NOMO-1 treated with DMSO at 0.1 percent for 48 hours (cell line): ENCODE measurements at regions not wholly inside any gene's neighbourhood (a gene's known extent, or its start where the extent isn't known, plus 50 kb on each side); places are given as distances from the start of the nearest gene placed in this dataset.

Experiments
- DNase-seq: peaks from one replicate; lab custom pipeline; 2025; ENCODE audit not compliant: unreplicated experiment; lab: John Stamatoyannopoulos, UW

DNA sequence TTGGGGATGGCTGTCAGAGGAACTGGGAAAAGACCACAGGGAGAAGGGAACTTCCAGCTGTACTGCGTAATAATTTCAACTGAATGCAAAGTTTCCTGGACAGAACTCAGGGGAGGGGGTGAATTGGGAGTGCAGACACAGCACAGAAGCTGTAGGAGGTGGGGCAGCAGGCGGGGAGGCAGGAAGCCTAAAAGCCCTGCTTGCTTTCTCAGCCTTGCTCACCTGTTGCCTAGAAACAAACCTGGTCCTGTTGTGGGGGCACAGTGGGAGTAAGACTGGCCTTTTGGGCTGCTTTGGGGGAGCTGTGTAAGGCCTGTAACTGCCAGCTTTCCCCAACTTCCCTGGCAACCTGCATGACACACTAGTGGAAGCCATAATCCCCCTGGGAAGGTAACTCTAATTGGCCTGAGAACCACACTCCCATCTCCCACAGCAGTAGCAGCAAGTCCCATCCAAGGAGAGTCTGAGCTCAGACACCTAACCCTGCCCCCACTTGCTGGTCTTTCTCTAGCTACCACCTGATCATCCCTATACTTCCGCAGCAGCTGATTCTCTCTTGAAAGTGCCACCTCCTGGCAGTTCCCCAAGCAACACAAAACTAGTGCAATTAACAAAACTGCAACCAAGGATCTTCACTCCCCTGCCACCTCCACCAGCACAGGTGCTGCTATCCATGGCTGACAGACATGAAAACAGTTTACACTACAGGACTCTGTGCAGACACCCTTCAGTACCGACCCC is 1239.3 kb downstream of the SORCS1 start:
- DNase-seq = no peak

DNA sequence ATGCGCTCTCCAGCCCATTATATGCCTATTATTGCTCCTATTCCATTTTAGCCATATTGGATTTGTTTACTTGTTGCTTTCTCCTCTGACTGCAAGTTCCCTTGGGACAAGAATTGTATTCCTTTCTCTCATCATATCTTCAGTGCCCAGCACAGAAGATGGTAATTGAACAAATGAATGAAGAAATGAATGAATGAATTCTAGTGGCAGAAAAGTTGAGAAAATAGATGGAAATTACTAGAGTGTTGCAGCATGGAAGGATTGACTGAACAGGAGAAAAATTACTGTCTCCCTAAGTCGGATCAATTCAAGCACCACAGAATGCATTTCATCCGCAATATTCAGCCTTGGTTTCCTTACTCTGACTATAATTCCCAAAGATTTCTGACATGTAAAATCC is 1243.2 kb downstream of the SORCS1 start:
- no peak for DNase-seq

DNA sequence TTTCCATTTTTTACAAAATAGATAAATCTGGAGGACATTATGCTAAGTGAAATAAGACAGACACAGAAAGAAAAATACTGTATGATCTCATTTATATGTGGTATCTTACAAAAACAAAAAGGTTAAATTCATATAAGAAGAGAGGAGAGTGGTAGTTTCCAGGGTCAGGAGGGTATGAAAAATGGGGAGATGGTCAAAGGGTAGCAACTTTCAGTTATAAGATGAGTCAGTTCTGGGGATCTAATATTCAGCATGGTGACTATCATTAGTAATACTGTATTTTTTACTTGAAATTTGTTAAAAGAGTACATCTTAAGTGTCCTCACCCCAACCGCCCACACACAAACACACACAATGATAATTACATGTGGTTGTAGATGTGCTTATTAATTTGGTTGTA is 1250.1 kb downstream of the SORCS1 start:
- DNase-seq = no peak

DNA sequence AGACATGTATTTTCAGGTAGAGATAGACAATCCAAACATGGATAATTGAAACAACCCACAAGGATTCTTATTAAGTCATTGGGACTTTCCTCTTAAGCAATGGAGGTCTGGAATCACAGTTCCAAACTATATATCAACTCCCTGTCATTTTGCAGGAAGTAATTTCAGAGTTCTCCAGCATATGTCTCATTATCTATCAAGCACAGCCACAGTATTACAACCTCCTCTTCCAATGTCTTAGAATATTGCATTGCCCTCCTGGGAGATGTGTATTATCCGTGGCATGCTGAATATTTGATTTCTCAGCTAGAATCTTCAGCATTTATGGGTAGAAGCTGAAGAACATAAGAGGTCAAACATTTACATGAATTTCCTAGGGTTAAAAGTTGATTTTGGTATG is 1255.8 kb downstream of the SORCS1 start:
- no peak for DNase-seq

DNA sequence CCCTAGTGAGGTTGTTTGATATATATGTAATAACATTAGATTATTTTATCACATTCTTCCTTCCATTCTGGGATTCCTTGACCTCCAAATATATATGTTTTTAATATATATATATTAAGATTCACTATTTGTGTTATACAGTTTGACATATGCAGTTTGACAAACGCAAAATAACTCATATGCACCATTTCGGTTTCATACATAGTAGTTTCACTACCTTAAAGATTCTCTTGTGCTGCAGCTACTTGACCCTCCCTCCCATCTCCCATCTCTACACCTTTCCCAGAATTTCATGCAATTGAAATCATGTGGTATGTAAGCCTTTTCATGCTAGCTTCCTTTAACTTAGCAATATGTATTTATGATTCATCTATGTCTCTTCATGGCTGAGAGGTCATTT is 1244.4 kb downstream of the SORCS3 start:
- no peak for DNase-seq

- no peak for DNase-seq
Measured at GRCh38 chr10:105879401-105879800, 1238.3 kb downstream of the SORCS3 start.

DNA sequence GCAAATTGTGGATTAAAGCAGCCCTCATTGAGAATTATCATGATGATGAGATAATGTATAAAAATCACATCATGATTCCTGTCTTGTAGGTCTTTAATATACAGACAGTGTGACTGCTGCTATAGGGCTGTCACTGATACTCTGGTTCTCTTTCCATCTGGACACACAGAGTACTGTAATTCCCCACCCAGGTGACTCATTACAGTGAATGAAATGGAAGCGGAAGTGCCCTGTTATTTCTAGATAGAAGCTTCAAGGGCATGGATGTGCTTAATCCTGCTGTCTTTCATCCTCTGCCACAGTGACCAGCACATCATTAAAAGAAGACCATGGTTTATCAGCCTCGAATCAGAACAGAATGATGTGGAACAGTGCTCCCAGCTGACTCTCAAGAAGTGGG is 1234.0 kb downstream of the SORCS3 start:
- DNase-seq = peak; percentile 6

DNA sequence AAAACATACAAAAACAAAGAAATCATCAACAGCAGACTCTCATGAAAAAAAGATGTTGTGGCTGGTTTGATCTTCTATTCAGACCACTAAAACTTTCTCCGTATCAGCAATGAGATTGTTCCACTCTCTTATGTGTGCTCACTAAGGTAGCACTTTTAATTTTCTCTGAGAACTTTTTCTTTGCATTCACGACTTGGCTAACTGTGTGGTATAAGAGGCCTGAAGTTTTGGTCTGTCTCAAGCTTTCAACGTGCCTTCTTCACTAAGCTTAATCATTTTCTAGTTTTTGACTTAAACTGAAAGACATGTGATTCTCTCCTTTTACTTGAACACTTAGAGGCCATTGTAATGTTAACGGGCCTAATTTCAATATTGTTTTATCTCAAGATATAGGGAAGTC is 1231.6 kb downstream of the SORCS3 start:
- DNase-seq = no peak

DNA sequence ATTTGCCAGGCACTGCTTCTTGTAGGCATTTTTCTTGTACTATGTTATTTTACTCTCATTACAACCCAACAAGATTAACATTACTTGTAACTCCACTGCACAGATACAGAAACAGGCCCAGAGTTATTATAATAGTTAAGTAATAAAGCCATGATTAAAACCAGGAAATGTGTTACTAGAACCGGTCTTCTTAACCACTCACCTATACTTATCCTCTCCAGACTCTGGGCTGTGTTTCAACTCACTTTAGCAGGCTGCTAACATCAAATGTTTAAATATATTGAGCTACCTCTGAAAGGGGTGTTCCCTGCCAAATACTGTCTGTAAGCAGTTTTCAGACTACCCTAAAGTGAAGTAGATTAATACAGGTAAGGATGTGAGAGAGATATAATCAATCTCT is 1227.8 kb downstream of the SORCS3 start:
- DNase-seq = no peak

GRCh38 chr10:105864854-105865253 is 1223.8 kb downstream of the SORCS3 start:
- no peak for DNase-seq

- no peak for DNase-seq
Measured at GRCh38 chr10:105857268-105858264, 1216.5 kb downstream of the SORCS3 start.

DNA sequence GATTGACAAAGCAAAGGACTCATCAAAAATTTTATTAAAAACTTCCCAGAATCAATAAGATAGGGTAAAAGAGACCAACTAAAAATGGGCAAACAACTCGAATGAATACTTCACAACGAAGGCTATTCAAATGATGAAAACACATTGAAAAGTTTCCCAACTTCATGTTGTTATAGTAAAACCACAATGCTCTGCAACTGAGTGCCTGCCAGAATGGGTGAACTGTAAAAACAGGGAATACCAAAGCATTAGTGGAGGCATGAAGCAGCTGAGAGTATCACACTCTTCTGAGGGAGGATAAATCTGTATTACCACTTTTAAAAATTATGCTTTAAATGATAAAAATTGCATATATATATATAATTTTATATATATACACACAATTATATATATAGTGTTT is 1214.7 kb downstream of the SORCS3 start:
- no peak for DNase-seq

DNA sequence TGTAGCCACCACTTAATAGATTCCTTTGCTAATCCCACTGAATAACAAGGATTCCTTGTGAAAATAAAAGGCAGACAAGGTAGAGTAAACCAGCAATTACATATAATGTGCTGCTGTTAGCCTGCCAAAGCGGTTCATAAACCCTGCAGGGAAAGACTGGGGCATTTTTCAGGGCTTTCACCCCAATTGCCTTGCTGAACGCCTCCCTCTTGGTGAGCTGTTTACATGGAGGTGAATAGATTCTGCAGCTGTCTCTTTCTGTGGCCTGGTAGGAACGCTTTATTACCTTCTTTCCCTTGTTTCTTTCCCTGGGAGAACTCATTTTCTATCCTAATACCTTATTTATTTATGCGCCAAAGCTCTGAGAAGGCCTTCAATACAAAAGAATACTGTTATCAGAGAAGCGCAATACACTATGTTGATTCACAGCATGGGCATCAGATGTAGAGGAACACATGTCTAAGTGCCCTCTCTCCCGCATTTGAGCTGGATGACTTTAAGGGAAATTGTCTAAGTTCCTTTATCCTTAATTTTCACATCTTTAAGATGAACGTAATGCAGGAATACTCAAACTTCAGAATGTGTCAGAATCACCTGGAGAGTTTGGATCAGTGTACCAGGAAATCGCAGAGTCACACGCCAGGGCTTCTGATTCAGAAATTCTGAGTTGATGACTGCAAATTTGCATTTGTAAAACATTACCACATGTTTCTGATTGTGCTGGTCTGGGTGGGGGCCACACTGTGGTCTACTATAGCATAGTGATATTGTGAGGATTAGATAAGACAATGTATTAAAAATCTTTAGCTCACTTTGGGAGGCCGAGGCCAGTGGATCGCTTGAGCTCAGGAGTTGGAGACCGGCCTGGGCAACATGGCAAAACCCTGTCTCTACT is 1203.8 kb downstream of the SORCS3 start:
- DNase-seq = no peak

DNA sequence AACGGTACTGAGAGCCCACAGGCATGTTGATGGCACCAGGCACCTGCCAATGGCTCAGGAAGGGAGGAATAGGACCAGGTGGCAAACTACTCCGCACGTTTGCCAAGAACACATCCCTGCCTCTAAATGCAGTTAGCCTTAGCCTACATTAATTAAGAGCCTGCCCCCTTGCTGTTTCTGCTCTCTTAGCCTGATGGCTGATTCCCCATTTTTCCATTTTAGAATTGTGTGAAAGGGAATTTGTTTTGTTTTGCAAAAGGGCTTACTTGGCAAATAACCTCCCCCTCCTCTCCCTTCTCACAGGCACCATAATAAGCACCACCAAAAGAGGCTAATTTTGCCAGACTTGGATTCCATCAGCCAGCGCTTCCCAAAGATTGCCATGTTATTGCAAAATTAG is 1203.2 kb downstream of the SORCS3 start:
- no peak for DNase-seq

GRCh38 chr10:105843786-105844185 is 1202.7 kb downstream of the SORCS3 start:
- no peak for DNase-seq

DNA sequence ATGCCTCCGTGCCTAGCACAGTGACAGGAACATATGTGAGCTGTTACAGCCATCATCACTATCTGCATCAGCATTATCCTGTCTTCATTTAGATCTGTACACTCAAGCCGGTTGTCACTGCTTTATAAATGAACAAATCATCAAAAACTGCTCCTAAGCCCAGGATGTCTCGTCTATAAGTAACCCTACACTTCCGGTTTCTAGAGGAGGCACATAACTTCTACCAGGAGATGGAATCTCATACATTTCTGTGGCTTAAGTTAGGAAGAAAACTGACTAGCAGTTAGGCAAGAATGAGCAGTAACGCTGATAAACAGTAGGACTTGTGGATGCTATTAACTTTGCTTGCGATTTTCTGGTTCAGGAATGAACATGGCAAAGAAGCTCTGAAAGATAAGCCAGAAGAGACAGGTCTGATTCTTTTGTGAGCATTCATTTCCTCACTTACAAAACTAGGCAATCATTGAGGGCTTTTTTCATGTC is 1199.2 kb downstream of the SORCS3 start:
- DNase-seq = no peak

- no peak for DNase-seq
Measured at GRCh38 chr10:105838392-105838791, 1197.3 kb downstream of the SORCS3 start.

DNA sequence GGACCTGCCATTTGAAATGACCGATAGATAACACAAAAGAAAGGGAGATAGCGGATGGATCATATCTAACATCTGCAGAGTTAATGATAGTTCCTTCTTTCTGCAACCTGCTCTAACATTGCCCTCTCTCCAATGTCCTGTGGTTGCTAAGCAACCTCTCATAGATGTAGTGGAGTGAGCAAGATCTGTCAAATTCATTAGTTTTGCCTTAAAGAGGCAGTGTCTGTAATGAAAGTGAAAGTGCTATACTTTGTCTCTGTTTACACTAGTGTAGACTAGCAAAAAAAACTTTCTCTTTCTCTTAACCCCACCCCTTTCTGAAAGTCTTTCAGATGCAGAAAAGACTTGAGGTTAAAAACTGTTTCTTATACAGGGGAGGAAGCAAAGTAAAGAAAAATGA is 1196.9 kb downstream of the SORCS3 start:
- DNase-seq = peak; percentile 74

GRCh38 chr10:105834261-105835059 is 1193.4 kb downstream of the SORCS3 start:
- no peak for DNase-seq

- DNase-seq = peak; percentile 94
Measured at GRCh38 chr10:105827133-105827532, 1186.0 kb downstream of the SORCS3 start.
